Peyer's patch (tissue), 4 donors: ENCODE measurements at regions not wholly inside any gene's neighbourhood (a gene's known extent, or its start where the extent isn't known, plus 50 kb on each side); places are given as distances from the start of the nearest gene placed in this dataset.
"Not testable (repeated sequence)": the region's sequence is repeated elsewhere in the genome, so short reads cannot be mapped to it uniquely, and the experiment has no call there.

ENCODE experiments used
- DNase-seq, 3 donors: peaks; one replicate each; pipeline ENCODE4 v3.0.0-alpha.2; 2017 to 2019
- H3K27ac ChIP-seq, 4 donors: fragments of 200-600 bp; sonication (generic); one replicate each; pipeline ENCODE4 v1.5.1; 2016 to 2019
- H3K27me3 ChIP-seq, 2 donors: fragments of 200-600 bp; sonication (generic); one replicate each; pipeline ENCODE4 v1.5.1; 2019
- H3K36me3 ChIP-seq, 3 donors: fragments of 200-600 bp; sonication (generic); one replicate each; pipeline ENCODE4 v1.5.1; 2016 to 2019
- H3K4me1 ChIP-seq, 4 donors: fragments of 200-600 bp; sonication (generic); one replicate each; pipeline ENCODE4 v1.5.1; 2016 to 2019
- H3K4me3 ChIP-seq, 4 donors: fragments of 200-600 bp; sonication (generic); 1 replicate in 3 of 4; 2 replicates in 1 of 4; pipeline ENCODE4 v1.5.1; 2016 to 2019; ENCODE audit warnings: mild to moderate bottlenecking in 1 of 4
- H3K9me3 ChIP-seq, 4 donors: fragments of 200-600 bp; sonication (generic); one replicate each; pipeline ENCODE4 v1.5.1; 2016 to 2019; ENCODE audit warnings: mild to moderate bottlenecking in 1 of 4
- CTCF ChIP-seq, 6 experiments: fragments of 450-650 bp in 4 of 6; fragments of 200-600 bp in 2 of 6; sonication (generic) in 1 of 6; IDR thresholded peaks; one replicate each; pipeline ENCODE4 v1.5.1; 2017 to 2019; ENCODE audit warnings: antibody characterized with exemption in 6 of 6, mild to moderate bottlenecking in 3 of 6, moderate library complexity in 1 of 6
- POLR2A ChIP-seq, 2 donors: fragments of 450-650 bp; IDR thresholded peaks; one replicate each; pipeline ENCODE4 v1.5.1; 2017; ENCODE audit warnings: antibody characterized with exemption in 2 of 2, mild to moderate bottlenecking in 2 of 2, moderate library complexity in 2 of 2

DNA sequence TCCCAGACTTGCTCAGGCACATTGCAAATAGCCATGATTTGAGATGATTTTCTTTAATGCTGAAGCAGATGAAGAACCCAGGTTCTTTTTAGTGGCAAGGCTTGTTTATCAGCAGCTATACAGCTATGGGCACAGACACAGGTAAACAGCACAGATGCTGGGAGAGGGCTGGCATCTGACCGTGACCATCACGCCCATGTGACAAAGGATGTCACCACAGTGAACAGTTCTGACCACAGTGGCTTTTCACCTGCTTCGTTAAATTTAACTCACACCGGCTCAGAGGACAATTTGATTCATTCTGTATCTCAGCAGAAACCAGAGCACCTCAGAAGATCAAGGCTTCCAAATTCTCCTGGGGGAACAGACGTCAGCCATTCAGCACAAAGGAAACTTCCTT lies 142.6 kb downstream of the CDH26 start:
- Histone ChIP-seq H3K27me3 (no peaks in the 10 kb centered on the region), H3K9me3 (no peaks in the 10 kb centered on the region), H3K4me3 (no peak overlapping the region), H3K27ac (no peak overlapping the region), H3K36me3 (no peaks in the 10 kb centered on the region), H3K4me1 (no peaks in the 10 kb centered on the region)
- DNase-seq = no peak
- TF ChIP-seq CTCF (IDR thresholded peaks at IDR 0.05) (no peak), POLR2A (IDR thresholded peaks at IDR 0.05) (no peak)

DNA sequence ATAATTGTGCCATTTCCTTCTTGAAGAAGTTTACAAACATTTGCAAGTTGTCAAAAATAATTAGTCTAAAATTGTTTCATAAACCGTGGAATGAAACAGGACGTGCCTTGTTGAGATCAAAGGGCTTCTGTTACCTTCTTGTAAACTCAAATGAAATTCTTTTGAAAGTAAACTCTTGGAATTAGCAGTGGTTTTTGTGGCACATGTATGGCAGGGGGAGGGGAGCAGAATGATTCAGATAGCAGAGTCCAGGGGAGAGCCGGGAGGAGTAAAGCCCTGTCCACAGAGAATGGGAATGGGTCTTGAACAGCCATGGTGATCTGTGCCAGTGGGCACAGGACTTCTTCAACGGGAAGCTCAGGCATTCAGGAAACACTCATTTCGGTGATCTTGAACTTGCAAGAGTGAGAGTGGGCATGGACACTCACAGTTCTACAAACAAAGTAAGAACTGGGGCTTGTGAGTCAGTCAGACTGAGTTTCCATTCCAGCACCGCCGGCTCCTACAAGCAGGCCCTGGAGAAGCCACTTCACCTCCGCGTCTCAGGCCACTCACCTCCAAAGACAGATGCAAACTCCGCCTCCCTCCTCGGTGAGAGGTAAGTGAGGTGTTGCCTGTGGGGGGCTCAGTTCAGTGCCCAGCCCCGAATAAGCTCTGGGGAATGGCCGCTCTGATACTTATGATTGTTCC lies 143.1 kb downstream of the CDH26 start:
- Histone ChIP-seq H3K36me3 (no peaks in the 10 kb centered on the region), H3K4me3 (no peak overlapping the region), H3K4me1 (no peaks in the 10 kb centered on the region), H3K9me3 (no peaks in the 10 kb centered on the region), H3K27me3 (no peaks in the 10 kb centered on the region), H3K27ac (no peak overlapping the region)
- TF ChIP-seq POLR2A (IDR thresholded peaks at IDR 0.05) (no peak), CTCF (IDR thresholded peaks at IDR 0.05) (no peak)
- no peak for DNase-seq

DNA sequence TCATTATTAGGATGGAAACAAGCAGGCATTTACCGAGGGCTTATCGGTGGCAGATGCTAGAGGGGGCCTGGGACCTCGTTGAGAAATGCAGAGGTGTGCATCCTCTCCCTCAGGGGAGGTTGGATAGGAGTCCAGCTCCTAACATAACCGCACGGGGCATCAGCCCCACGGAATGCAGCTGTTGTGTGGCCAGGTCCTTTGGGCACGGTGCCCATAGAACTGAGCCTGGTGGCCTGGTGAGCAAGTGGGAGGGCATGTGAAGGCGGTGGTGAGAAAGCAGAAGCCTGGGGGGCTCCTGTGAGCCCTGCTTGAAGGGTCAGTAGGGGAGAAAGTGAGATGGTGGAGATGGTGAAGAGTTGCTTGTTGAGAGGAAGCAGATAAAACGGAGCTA lies 143.7 kb downstream of the CDH26 start:
- no peak for DNase-seq
- no peaks in the 10 kb centered on the region for H3K4me1 ChIP-seq
- H3K9me3 ChIP-seq = no peaks in the 10 kb centered on the region
- H3K4me3 ChIP-seq = no peak overlapping the region
- H3K27me3 ChIP-seq = no peaks in the 10 kb centered on the region
- TF ChIP-seq CTCF (IDR thresholded peaks at IDR 0.05) (no peak), POLR2A (IDR thresholded peaks at IDR 0.05) (no peak)
- no peaks in the 10 kb centered on the region for H3K36me3 ChIP-seq
- no peak overlapping the region for H3K27ac ChIP-seq

- H3K9me3 ChIP-seq = no peaks in the 10 kb centered on the region
- H3K27ac ChIP-seq = no peak overlapping the region
- no peaks in the 10 kb centered on the region for H3K27me3 ChIP-seq
- no peak overlapping the region for H3K4me3 ChIP-seq
- TF ChIP-seq CTCF (IDR thresholded peaks at IDR 0.05) (no peak), POLR2A (IDR thresholded peaks at IDR 0.05) (no peak)
- H3K36me3 ChIP-seq = no peaks in the 10 kb centered on the region
- H3K4me1 ChIP-seq = no peaks in the 10 kb centered on the region
- no peak for DNase-seq
Measured at GRCh38 chr20:60102665-60103210, 144.5 kb downstream of the CDH26 start.

GRCh38 chr20:60104993-60105803 lies 147.0 kb downstream of the CDH26 start:
- no peak for TF ChIP-seq CTCF (IDR thresholded peaks at IDR 0.05)
- no peak for TF ChIP-seq POLR2A (IDR thresholded peaks at IDR 0.05)
- no peaks in the 10 kb centered on the region for H3K27me3 ChIP-seq
- no peak overlapping the region for H3K27ac ChIP-seq
- no peaks in the 10 kb centered on the region for H3K36me3 ChIP-seq
- H3K4me3 ChIP-seq = no peak overlapping the region
- DNase-seq = no peak
- H3K4me1 ChIP-seq = no peaks in the 10 kb centered on the region
- no peaks in the 10 kb centered on the region for H3K9me3 ChIP-seq

DNA sequence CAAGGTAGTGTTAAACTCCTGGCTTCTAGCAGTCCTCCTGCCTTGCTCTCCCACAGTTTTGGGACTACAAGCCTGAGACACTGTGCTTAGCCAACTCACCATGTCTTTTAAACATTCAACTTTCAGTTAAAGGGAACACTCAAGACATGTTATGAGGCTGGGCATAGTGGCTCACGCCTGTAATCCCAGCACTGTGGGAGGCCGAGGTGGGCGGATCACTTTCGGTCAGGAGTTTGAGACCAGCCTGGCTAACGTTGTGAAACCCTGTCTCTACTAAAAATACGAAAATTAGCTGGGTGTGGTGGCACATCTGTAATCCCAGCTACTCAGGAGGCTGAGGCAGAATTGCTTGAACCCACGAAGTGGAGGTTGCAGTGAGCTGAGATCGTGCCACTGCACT lies 148.0 kb downstream of the CDH26 start:
- H3K9me3 ChIP-seq, DNase-seq, H3K4me3 ChIP-seq, H3K4me1 ChIP-seq, H3K27ac ChIP-seq, H3K27me3 ChIP-seq, H3K36me3 ChIP-seq: not testable (repeated sequence)
